ENCODE measurements at regions not wholly inside any gene's neighbourhood (a gene's known extent, or its start where the extent isn't known, plus 50 kb on each side); places are given as distances from the start of the nearest gene placed in this dataset.
"Not testable (repeated sequence)": the region's sequence is repeated elsewhere in the genome, so short reads cannot be mapped to it uniquely, and the experiment has no call there.

DNA sequence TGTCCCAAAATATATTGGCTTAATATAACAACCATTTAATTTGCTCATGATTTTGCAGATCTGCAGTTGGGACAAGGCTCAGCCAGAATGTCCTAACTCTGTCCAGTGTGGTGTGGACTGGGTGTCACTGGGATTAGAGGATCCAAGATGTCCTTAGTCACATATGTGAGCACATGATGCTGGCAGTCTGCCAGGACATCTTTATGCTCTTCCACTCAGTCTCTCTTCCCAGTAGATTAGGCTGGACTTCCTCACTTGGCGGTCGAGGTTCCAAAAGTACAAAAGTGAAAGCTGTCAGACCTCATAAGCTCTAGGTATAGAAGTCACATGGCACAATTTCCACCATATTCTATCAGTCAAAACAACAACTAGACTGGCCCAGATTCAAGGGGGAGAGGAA, 167.9 kb upstream of the NTF3 start:
- DNase-seq (ENCODE audit: low spot score) = no peak

DNA sequence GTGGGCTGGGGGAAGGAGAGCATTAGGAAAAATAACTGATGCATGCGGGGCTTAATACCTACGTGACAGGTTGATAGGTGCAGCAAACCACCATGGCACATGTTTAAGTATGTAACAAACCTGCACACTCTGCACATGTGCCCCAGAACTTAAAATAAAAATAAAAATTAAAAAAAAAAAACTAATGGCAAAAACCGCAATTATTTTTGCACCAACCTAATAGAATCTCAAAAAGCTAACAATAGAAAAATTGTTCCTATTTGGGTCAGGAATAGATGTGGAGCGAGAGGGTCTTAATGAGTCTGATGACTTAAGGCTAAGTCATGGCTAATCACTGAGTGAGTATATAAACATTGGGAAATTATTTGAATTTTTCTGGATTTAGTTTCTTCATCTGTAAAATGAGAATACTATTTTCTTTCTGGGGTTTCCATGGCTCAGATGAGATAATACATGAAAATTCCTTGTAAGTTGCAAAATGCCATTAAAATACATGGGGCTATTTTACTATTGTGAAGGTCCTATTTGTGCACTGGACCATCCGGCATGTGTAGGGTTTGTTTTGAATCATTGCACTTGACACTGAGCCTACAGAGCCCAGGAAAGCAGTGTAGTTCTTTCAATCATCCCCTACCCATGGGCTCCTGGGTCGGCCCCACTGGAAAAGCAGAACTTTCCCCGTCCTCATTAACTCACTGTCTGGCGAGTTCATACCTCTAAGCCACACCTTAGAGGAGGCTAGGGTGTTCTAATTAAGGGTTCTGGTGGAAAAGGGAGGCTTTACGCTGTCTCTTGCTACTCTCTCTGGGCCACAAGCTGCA, 164.1 kb upstream of the NTF3 start:
- no peak for DNase-seq (ENCODE audit: low spot score)

DNA sequence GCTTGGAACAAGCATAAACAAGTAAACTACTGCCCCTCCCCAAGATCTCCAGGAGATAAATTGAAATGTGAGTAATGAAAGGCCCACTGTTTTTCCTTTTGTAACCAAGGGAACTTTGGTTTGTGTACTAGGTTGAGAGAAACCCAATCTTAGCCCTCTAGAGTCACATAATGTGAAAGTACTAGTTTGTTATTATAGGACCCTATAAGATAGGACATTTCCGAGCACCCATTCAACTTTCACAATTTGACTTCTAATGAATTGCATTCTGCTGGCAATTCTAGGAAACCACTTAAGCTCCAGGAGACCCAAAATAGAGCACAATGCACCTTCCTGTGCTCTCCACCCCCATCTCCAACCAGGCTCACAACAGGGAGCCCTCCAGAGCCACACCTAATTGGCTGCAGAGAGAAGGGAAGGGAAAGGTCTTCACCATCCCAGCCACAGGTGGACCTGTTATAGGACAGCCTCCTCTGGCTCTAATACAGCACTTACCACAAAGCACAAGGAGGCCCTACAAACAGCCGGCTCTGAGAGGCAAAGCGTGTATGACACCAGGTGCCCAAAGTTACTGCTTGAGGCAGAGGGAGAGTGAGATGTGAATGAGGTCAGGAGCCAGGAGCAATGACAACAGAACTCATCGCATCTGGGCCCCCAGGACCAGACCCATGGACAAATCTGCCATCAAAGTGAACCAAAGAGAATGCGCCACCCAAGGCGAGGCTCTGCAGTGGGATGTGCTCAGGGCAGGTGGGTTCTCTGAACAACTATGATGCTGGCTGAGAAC, 163.3 kb upstream of the NTF3 start:
- no peak for DNase-seq (ENCODE audit: low spot score)

DNA sequence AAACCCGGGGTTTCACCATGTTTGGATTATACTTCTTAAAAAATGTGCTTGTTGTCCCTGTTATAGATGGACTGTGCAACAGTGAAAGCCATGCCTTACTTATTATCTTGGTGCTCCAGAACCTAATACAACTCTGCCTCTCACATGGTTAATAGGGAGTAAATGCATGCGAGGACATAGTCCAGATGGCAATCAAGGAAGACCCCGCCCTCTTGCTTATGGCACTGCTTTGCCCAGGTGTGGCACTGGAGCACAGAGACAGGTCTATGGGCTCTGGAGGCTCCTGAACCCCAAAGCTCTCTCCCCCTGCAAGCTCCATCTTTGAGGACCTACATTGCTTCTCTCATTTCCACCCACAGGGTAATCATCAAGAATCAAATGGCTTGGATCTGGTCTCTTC, 162.1 kb upstream of the NTF3 start:
- no peak for DNase-seq (ENCODE audit: low spot score)

DNA sequence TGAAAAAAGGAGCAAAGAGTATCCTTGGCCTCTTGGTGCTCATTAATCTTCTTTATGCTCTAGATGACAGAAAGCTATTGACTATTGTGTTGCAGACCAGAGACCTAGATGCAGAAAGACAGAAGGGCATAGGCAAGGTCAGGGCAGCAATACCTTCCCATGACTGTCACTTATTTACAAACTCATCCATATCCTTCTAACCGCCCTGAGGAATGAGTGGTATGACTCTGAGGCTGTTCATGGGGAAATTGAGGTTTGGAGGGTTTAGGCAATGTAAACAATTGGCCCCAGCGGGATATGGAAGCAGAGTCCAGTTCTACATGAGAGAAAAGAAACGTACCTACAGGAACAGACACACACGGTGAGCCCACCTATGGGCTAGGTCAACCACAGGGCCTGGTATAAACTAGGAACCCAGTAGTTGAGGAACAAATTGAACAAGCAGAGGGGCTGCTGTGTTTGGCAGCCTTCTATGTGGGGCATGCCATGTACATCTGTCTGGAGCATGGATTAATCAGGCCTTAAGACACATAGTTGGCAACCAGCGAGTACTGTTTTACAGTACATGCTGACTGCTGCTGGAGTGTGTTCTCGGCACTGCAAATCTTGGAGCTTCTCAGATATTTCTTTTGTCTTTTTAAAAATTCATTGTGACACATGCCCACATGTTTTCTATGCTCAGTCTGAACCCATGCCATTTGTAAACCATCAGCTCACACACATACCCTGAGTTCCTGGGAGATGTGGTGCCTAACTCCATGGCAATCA, 159.7 kb upstream of the NTF3 start:
- DNase-seq (ENCODE audit: low spot score) = no peak

DNA sequence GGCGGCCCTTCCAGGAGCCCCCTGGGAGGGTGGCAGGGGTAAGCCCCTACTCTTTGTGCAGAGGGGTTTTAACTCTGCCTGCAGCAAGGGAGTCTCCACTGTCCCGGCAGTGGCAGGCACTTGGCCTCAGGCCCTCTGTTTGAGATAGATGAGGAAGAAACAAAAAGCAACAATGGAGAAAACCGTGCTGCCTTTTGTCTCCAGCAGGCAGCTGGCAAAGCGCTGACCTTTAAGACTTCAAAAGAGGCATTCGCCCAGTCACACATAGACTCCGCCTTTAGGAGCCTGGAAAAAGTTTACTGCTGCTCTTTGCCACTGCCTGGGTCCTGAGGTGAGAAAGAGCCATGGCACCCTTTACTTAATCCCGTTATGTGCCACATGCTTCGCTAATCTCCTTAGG, 158.2 kb upstream of the NTF3 start:
- no peak for DNase-seq (ENCODE audit: low spot score)

DNA sequence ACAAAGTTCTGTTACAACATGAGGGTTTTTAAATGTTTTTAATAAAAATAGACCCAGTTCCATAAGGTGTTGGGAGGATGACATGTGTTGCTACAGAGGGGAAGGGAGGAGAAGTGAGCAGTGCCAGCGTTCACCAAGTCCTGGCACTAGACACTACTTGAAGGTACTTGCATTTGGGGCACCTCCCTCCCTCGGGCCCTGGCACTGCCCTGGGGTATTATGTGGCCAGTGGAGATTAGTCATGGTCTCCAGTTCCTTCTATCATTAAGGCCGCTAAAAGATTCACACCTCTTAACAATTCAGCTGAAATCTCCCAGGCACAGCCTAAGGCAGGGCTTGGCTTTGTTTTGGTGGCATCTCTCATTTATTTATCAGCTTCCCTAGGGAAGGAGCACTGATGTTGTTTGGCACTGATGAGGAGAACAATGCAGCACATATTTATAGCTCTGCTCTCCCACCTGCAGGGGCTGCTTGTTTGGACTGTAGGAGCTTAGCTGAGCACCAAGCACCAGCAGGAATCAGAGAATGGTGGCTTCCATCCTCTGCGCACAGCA, 155.5 kb upstream of the NTF3 start:
- no peak for DNase-seq (ENCODE audit: low spot score)

DNA sequence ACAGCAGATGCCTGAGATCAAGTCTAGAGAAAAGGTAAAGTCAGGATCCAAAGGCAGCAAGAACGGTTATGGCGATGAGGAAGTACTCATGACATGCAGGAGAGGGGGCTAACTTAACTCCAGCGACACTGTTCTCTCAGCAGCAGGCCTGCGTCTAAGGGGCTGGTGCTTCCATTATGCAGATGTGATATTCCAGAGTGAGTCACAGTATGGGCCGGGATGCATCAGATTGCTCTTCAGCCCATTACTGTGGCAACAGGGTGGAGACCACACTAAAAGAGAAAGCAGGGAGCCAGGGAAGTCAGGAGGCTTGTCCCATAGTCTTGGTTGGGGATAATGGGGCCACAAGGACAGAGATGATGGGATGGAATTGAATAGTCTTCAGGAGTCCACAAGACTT, 151.8 kb upstream of the NTF3 start:
- no peak for DNase-seq (ENCODE audit: low spot score)

DNA sequence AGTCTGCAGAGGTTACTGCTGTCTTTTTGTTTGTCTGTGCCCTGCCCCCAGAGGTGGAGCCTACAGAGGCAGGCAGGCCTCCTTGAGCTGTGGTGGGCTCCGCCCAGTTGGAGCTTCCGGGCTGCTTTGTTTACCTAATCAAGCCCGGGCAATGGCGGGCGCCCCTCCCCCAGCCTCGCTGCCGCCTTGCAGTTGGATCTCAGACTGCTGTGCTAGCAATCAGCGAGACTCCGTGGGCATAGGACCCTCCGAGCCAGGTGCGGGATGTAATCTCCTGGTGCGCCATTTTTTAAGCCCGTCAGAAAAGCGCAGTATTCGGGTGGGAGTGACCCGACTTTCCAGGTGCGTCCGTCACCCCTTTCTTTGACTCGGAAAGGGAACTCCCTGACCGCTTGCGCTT, 141.5 kb upstream of the NTF3 start:
- DNase-seq (ENCODE audit: low spot score) = not testable (repeated sequence)

DNA sequence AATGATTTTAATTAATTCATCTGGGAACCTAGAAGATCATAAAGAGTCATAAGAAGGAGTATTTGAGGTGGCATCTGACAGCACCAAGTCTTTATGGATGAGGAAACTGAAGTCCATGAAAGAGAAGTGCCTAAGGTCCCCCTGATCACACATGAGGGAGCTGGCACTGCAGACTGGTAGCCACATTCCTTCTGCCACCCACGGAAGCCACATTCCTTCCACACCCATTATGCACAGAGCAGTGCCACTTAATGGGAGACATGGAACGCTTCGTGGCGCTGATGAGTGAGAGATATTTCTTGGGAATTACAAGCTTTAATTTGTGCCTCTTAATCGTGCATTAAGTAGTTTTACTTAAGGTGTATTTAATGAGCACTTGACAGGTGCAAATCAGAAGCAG, 139.3 kb upstream of the NTF3 start:
- no peak for DNase-seq (ENCODE audit: low spot score)

DNA sequence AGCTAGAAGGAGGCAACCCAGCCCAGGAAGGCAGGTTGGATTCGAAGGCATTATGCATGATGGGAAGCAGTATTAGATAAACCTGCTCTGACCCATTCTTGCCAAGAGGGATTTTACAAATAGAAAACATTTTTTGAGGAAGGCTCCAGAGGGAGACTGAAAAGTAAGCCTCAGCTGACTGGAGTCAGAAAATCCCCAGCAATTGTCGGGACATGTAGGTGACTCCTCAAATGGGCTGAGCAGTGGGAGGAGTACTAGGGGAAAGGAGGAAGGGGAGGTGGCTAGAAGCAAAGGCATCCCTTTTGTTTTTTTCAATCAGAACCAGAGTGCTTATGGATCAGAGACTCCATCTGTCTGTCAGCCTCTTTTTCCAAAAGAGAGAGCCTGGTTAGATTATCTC, 138.1 kb upstream of the NTF3 start:
- no peak for DNase-seq (ENCODE audit: low spot score)

DNA sequence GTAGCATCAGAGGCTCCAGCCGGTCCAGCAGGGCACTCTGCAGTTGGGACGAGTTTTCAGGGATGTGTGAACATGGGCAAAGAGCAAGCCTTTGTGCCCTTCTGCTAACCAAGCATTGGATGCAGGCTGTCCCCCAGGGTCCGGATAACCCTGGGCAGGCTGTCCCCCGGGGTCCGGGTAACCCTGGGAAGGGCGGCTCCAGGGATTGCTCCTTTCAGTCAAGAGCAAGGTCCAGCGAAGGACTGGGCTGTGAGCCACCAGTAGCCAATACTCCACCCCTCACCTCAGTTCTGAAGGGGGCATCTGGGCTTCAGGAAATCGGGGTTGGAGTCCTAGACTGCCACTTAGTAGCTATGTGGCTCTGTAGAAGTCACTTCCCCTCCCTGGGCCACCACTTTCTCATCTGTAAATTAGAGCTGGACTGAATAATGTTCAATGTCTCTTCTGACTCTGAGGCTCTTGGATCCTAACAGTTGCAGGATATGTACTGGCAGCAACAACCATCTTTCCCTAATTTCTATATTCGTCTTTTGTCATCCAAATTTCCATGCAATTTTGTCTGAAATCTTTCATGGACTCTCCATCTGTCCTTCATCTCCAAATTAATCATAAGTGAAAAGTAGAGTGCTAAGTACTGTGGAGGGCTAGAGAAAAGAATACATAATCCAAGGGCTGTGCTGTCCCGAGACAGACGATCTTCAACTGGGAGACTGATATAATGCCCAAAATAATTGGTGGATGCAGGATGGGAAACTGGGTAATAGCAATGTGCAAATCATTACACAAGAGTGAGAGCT, 137.4 kb upstream of the NTF3 start:
- no peak for DNase-seq (ENCODE audit: low spot score)

DNA sequence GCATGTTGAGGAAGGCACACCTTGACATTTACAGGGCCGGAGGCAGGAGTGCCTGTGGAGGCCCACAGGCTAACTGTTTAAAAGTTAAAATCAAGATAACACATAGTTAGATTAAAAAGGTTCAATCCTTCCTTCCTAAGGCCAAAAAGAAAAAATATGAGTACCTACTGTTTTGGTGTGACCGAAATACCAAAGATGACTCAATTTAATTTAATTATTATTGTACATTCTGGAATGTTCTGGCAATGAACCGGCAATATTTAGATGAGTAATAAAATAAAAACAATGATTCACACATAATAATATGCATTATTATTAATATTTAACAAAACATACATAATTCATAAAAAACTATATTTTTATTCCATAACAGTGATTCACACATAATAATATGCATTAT, 136.8 kb upstream of the NTF3 start:
- peak; percentile 31 for DNase-seq (ENCODE audit: low spot score)

DNA sequence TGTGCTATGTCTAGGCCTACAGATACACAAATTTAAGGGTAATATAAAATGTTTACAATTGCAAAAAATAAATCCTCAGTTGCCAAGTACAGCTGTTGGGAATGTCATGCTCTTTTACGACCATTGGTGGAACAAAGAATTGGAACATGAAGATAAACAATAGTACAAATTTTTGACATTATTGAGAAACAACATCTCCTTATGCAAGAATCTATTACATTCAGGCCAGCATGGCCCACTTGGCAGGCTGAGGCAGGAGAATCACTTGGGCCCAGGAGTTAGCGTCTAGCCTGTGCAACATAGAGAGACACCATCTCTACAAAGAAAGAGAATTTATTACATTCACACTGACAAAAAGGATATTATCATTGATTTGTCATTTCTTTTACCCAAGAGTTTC, 135.9 kb upstream of the NTF3 start:
- no peak for DNase-seq (ENCODE audit: low spot score)

DNA sequence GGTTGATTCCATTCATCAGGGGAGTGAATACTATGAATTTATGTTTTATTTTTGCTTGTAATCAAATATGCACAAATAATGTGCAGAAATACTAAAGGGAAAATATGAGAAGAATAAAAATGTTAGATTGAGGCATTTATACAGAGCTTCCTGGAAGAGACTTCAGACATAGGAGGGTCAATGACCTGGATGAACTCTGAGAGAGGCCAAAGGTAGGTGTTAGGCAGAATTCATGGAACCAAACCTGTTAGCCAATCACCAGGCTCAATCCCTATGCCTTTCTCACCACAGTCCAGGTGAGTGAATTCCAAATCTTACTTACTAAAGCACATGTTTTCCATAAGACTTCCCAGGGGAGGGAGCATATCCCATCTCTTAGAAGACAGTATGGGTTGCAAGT, 130.4 kb upstream of the NTF3 start:
- DNase-seq (ENCODE audit: low spot score) = no peak

DNA sequence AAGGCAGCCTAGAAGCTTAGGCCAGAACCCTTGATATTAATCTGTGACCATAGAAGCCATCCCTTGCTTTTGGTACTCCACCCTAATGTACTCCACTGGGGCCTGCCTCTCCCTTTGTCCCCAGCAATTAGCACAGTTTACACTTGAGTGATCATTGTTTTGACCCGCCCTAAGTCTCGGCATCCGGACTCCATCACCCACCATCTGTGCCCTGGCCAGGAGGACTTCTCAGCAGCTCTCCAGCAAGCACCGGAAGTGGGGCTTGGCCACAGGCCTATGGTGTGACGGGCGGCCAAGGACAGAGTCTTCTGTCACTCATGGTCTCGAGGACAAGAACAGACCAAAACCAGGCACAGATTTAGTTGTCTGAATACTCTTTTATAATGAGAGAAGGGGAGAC, 126.5 kb upstream of the NTF3 start:
- DNase-seq (ENCODE audit: low spot score) = no peak

DNA sequence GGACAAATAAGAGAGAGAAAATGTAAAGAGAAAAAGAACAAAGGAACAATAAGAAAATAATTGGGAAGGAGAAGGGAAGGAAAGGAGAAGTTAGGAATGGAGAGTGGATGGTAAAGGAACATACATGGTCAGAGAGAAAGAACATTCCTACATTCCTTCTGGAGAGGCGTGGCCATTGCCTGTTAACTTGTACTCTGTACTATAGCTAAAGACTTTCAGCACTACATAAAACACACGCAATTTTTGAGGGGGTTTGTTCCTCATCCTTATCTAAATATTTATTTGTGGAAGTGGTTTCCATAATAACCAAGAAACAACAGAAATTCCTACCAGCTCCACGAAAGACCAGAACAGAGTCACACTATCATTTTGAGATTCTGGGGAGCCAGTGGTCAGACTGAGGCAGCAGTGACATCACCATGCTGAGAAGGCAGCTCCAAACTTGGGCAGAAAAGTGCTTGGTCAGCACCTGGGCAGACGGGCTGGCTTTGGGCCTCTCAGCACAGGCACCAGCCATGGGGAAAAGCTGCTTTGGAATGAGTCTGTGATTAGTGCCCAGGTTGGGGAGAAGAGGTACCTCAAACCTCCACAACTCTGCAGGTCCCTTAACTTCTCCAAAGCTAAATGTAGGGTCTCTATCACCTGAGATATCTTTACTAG, 125.9 kb upstream of the NTF3 start:
- DNase-seq (ENCODE audit: low spot score) = no peak

DNA sequence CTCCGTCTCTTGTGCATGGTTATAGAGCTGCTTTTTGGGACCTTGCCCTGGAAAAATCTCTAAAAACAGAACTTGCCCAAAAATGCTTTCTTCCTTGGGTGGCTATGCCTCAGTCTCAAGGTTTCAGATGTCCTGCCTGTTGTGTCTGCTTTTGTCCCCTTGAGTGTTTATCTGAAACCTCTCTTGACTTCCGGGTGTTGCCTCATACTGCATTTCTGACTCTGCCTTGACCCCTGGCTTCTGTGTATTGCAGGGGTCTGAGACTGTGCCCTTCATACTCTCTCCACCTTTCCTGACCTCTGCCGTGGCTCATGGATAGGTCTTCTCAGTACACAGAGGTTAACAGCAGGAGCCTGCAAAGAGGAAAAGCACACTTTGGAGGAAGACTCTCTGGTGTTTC, 124.8 kb upstream of the NTF3 start:
- DNase-seq (ENCODE audit: low spot score) = no peak

DNA sequence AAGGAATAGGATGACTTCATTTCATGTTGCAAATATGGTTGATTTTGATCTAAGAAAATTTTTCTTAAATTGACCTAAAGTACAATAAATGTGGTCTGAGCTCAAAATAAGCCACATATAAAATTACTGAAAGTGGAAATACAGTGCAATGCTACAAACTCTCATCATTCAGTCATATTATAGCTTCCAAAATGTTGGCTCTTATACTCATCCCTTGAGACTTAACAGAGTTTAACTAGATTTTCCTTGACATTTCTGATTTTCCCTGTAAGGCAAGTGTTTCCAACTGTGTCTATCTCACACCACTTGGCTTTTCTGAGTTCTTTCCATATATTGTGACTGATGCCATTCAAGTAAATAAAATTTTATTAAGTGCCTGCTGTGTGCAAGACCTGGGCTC, 123.7 kb upstream of the NTF3 start:
- DNase-seq (ENCODE audit: low spot score) = no peak

DNA sequence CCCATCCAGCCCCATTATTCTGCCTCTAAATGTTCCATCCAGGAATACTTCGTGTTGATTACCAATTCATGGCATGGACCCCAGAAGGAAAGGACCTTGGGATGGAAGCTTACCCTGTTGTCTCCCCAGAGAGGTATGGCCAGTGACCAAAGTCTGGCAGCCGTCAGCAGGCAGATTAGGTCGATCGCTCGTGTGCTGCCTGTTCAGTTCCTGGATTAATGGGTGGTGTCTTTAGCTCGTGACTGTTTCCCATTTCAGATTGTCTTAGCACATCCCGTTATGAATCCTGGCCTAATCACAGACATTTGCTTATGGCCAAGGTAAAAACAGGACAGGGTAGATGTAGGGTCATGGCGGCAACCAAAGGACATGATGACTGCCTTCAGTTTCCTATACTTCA, 122.9 kb upstream of the NTF3 start:
- DNase-seq (ENCODE audit: low spot score) = no peak

DNA sequence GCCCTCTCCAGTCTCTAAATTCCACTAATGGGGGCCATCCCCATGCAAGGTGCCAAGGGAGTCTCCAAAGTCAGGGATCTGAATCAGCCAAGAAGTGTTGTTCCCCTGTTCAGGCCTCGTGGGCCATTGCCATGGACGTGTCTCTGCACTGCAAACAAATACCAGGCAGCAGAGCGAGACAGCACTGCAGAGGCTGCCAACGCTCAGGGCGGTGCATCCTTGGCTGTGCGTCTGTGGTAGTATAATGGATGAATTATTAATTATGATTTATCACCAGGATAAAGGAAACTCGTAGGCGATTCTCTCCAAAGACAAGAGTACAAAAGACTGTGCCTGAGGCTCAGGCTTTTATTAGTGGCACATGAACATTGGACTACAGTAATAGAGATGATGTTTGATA, 122.3 kb upstream of the NTF3 start:
- peak; percentile 22 for DNase-seq (ENCODE audit: low spot score)
